Spleen (tissue), 11 donors: ENCODE measurements at regions not wholly inside any gene's neighbourhood (a gene's known extent, or its start where the extent isn't known, plus 50 kb on each side); places are given as distances from the start of the nearest gene placed in this dataset.

Source experiments
- DNase-seq: peaks from one replicate; pipeline ENCODE4 v3.0.0-alpha.2; 2020
- H3K27ac ChIP-seq, 8 donors: fragments of 200-600 bp; sonication (generic) in 7 of 8; 1 replicate in 4 of 8; 2 replicates in 4 of 8; pipeline versions ENCODE4 v1.5.0 to v1.8.0; 2016 to 2021; ENCODE audit warnings: inconsistent platforms in 4 of 8, mild to moderate bottlenecking in 4 of 8, moderate library complexity in 1 of 8
- H3K27me3 ChIP-seq, 7 donors: fragments of 200-600 bp; sonication (generic) in 6 of 7; replicated peaks in 1 of 7; 1 replicate in 4 of 7; 2 replicates in 3 of 7; pipeline versions ENCODE4 v1.5.0 to v1.8.0; 2016 to 2021; ENCODE audit warnings: inconsistent platforms in 3 of 7, mild to moderate bottlenecking in 1 of 7
- H3K36me3 ChIP-seq, 6 donors: fragments of 200-600 bp; sonication (generic) in 5 of 6; 1 replicate in 4 of 6; 2 replicates in 2 of 6; pipeline versions ENCODE4 v1.5.0 to v1.8.0; 2016 to 2021; ENCODE audit warnings: inconsistent platforms in 2 of 6
- H3K4me1 ChIP-seq, 6 donors: fragments of 200-600 bp; sonication (generic) in 5 of 6; 1 replicate in 3 of 6; 2 replicates in 3 of 6; pipeline versions ENCODE4 v1.5.0 to v1.8.0; 2016 to 2021; ENCODE audit warnings: inconsistent platforms in 3 of 6
- H3K4me3 ChIP-seq, 8 donors: fragments of 200-600 bp; sonication (generic) in 7 of 8; 1 replicate in 4 of 8; 2 replicates in 4 of 8; pipeline versions ENCODE4 v1.5.0 to v1.8.0; 2016 to 2021; ENCODE audit warnings: inconsistent platforms in 4 of 8, mild to moderate bottlenecking in 4 of 8, moderate library complexity in 2 of 8
- H3K9me3 ChIP-seq, 8 donors: fragments of 200-600 bp; sonication (generic) in 7 of 8; 1 replicate in 4 of 8; 2 replicates in 4 of 8; pipeline versions ENCODE4 v1.5.0 to v1.8.0; 2016 to 2021; ENCODE audit warnings: inconsistent platforms in 4 of 8
- CTCF ChIP-seq, 11 experiments: fragments of 200-600 bp in 7 of 11; fragments of 450-650 bp in 4 of 11; sonication (generic) in 4 of 11; IDR thresholded peaks in 8 of 11; conservative IDR thresholded peaks in 3 of 11; 1 replicate in 7 of 11; 2 replicates in 4 of 11; pipeline versions ENCODE4 v1.4.0 to v1.8.0; 2016 to 2021; ENCODE audit warnings: antibody characterized with exemption in 11 of 11, inconsistent platforms in 4 of 11, mild to moderate bottlenecking in 1 of 11
- POLR2A ChIP-seq, 3 donors: fragments of 450-650 bp; IDR thresholded peaks; one replicate each; pipeline ENCODE4 v1.5.1; 2017; ENCODE audit warnings: antibody characterized with exemption in 3 of 3, mild to moderate bottlenecking in 1 of 3
- POLR2AphosphoS5 ChIP-seq, 3 donors: sonication (generic); formaldehyde crosslinking; IDR thresholded peaks; one replicate each; pipeline ENCODE4 v1.5.1; 2017; ENCODE audit warnings: antibody characterized with exemption in 3 of 3
- WGBS, 5 donors: extraction: QIAGEN DNeasy Blood & Tissue Kit in 3 of 5; methylation state at CpG; one replicate each; pipeline versions ENCODE4 v1.1.5 to v1.1.7; 2013 to 2018; 5-methylcytosine and 5-hydroxymethylcytosine counted together
- intact Hi-C: fragments of 100-400 bp; cut with DNase I; formaldehyde crosslinking; loops from one replicate; pipeline ENCODE4 v1.15.0; 2023; ENCODE audit warnings: low total_unique reads
- donor health status: healthy with polysubstance abuse.
- donor health status: DM: no; HTN: no; CAD: no; lungs with moderate emphysema.
- donor health status: DM: no; HTN: no; CAD: no.
- donor health status: Bipolar disorder and iron deficiency.
- donor health status: healthy.
- donor health status: DM: no; HTN: no; CAD: no.
- donor health status: DM: yes; HTN: yes; CAD: no.

- 80 to 87% (median 83%) methylated on average over 23 to 24 of the region's 24 CpGs for WGBS, 5 donors
- Histone ChIP-seq H3K27me3 (peaks cover 0 to 37% (median 0%) of the 10 kb centered on the region in 7 donors), H3K27ac (no peak overlapping the region), H3K36me3 (no peaks in the 10 kb centered on the region), H3K4me3 (no peak overlapping the region), H3K4me1 (no peaks in the 10 kb centered on the region), H3K9me3 (no peaks in the 10 kb centered on the region)
- no peak for TF ChIP-seq POLR2A (IDR thresholded peaks at IDR 0.05)
- TF ChIP-seq CTCF (IDR thresholded peaks at IDR 0.05 in 8 of 11, conservative IDR thresholded peaks at IDR 0.05 in 3 of 11) = no peak
- TF ChIP-seq POLR2AphosphoS5 (IDR thresholded peaks at IDR 0.05) = no peak
- peak; percentile 58 for DNase-seq
- intact Hi-C loops = no loop called here
Measured at GRCh38 chr11:119490253-119491006, 67.5 kb upstream of the THY1 start.

- intact Hi-C loops = loop anchor here (10.0 kb wide), 1 partner anchor 616 kb away; no protein-coding TSS in a partner anchor
- H3K36me3 ChIP-seq = no peaks in the 10 kb centered on the region
- DNase-seq = no peak
- H3K9me3 ChIP-seq = no peaks in the 10 kb centered on the region
- WGBS, 5 donors = 75 to 90% (median 86%) methylated on average over 3 of the region's 3 CpGs
- H3K27ac ChIP-seq = no peak overlapping the region
- no peak overlapping the region for H3K4me3 ChIP-seq
- H3K4me1 ChIP-seq = no peaks in the 10 kb centered on the region
- peaks cover 0 to 32% (median 0%) of the 10 kb centered on the region in 7 donors for H3K27me3 ChIP-seq
- TF ChIP-seq CTCF (IDR thresholded peaks at IDR 0.05 in 8 of 11, conservative IDR thresholded peaks at IDR 0.05 in 3 of 11) = no peak
- no peak for TF ChIP-seq POLR2A (IDR thresholded peaks at IDR 0.05)
- no peak for TF ChIP-seq POLR2AphosphoS5 (IDR thresholded peaks at IDR 0.05)
Measured at GRCh38 chr11:119489087-119489486, 66.1 kb upstream of the THY1 start.

- TF ChIP-seq POLR2AphosphoS5 (IDR thresholded peaks at IDR 0.05) (no peak), POLR2A (IDR thresholded peaks at IDR 0.05) (no peak), CTCF (IDR thresholded peaks at IDR 0.05 in 8 of 11, conservative IDR thresholded peaks at IDR 0.05 in 3 of 11) (no peak)
- intact Hi-C loops = loop anchor here (10.0 kb wide), 1 partner anchor 616 kb away; no protein-coding TSS in a partner anchor
- WGBS, 5 donors = 72 to 83% (median 76%) methylated on average over 9 of the region's 9 CpGs
Measured at GRCh38 chr11:119488256-119488995, 65.5 kb upstream of the THY1 start.

More at GRCh38 chr11:119488256-119488995, 65.5 kb upstream of the THY1 start:
- peaks cover 0 to 38% (median 0%) of the 10 kb centered on the region in 7 donors for H3K27me3 ChIP-seq
- no peaks in the 10 kb centered on the region for H3K9me3 ChIP-seq
- H3K4me1 ChIP-seq = no peaks in the 10 kb centered on the region
- no peak for DNase-seq
- H3K4me3 ChIP-seq = no peak overlapping the region
- no peaks in the 10 kb centered on the region for H3K36me3 ChIP-seq
- H3K27ac ChIP-seq = no peak overlapping the region
